Stimulated activated CD4-positive, alpha-beta T cell treated with anti-CD3 and anti-CD28 coated beads, Interleukin-1b, Interleukin-23, amount 100 ng/mL, for 48 hours (primary cell): ENCODE measurements at regions not wholly inside any gene's neighbourhood (a gene's known extent, or its start where the extent isn't known, plus 50 kb on each side); places are given as distances from the start of the nearest gene placed in this dataset.

ENCODE experiments used
- DNase-seq: peaks from one replicate; pipeline ENCODE4 v3.0.0-alpha.2; 2020

DNA sequence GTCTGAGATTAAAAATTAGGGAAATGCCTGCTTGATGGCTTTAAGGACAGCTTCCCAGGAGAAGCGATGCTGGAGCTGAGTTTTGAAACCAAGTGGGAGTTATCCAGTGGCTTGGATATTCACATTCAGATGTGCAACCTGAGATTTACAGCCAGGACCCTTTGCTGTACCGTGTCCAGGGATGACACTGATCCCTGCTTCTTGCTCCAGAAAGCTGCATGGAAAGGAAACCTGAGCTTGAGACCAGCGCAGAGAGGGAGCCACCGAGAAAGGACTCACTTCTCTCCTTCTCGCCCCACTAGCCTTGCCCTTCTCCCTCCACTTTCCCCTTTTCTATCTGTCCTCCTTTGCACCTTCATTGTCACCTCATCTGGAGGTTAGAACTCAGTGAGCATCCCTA is 254.5 kb upstream of the PPARGC1A start:
- no peak for DNase-seq

DNA sequence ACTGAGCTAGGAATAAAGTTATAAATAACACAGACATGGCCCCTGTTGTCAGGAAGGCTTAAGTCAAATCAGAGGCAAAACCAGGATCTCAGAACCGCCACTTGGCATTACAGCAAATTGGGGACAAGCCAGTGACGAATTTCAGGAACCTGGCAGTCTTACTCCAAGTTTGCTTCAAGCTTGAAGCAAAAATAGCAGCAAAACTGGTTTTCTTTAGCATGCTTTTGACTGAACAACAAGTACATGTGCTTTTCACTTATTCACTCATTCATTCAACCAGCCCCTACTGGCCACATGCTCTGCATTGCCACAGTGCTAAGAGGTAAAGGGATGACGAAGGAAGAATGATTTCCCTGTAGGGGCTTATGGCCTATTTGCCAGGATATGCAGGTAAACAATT is 253.9 kb upstream of the PPARGC1A start:
- DNase-seq: no peak

DNA sequence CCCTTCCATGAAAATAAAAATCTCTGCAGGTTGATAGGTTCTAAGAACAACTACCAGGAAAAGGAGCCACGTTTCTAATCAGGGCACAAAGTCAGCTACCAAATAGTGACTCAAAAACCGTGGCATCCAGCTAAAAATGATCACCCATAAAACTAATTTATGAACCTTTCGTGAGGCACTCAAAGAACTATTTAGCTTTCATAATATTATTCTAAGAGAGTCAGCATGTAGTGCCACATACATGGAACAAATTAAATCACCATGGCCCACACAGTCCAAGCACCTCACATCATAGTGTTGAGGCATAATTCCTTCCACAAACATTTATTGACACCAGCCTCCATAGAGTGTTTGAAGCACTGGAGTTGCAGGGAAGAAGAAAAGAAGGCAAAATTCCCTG is 252.0 kb upstream of the PPARGC1A start:
- no peak for DNase-seq

GRCh38 chr4:24140892-24141291 is 251.0 kb upstream of the PPARGC1A start:
- no peak for DNase-seq

DNA sequence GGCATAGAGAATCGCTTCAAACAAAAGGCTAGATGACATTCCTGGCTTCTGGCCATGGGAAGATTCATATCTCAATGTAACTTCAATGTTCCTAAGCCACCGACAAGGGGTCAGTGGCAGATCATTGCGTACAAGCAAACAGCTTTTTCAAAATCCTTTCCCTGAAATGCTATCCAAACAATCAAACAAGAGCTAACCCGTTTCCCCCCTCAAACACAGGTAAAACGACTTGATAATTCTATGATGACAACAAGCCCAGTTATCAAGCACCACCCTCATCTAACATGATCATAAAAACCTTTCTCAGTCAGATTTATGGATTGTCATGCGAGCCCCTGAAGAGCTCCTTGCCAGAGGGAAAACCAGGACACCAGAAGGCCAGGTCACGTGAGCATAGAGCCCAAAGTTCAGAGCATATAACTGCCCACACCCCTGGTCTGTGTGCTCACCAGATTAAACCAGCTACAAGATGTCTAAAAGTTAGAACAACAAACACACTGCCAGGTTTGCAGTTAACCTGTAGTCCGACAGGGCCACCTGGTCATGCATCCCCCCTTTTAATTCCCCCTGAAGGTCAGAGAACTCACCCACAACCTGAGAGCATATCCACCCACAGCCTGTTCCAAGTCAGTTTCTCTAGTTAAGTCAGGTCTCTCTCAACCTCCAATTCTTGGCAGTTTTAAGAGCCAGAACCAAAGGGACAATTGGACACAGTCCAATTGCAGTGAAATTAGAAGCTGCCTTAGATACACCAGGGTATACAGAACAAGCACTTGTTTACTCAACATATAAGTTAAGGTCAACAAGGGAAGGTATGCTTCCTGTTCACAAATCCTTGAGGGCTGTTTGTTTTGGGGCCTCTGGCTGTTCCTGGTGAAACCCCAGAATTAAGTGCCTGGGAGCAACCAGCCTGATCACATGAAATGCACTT is 248.1 kb upstream of the PPARGC1A start:
- no peak for DNase-seq

GRCh38 chr4:24131954-24132673 is 242.3 kb upstream of the PPARGC1A start:
- no peak for DNase-seq

DNA sequence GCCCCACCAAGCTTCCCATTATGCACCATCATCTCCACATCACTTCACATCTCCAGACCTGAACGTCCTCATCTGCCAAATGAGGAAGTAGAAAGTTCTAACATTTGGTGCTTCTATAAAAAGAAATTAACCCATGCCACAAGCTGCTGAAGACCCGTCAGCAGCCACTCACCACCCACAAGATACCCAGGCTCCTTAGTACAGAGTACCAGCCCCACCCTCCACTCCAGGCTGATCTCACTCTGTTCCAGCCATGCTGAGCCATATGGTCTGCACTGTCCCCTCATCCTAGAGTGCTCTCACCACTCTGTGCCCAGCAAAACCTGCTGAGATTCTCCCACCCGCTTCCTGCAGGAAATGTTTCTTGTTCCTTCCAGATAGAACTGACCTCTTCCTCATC is 240.8 kb upstream of the PPARGC1A start:
- no peak for DNase-seq

DNA sequence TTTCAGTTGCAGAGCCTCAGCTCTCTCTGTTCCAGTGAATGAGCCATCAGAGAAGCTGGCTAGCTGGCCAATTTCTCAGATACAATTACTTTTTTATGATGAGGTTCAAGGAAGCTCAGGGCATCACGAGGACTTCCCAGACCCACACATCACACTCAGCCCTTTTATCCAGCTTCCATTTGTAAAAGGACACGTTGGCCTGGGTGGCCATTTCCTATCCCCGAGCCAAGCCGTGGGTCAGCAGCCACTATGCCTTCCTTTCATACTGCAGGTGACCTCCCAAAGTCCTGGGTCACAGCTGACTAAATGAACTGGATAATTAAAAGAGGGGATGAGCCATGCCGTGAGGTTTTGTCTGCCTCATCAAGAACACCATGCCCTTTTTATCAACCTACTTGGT is 236.9 kb upstream of the PPARGC1A start:
- DNase-seq: no peak

GRCh38 chr4:24121395-24122175 is 231.7 kb upstream of the PPARGC1A start:
- no peak for DNase-seq

GRCh38 chr4:24117975-24118374 is 228.1 kb upstream of the PPARGC1A start:
- DNase-seq: no peak

DNA sequence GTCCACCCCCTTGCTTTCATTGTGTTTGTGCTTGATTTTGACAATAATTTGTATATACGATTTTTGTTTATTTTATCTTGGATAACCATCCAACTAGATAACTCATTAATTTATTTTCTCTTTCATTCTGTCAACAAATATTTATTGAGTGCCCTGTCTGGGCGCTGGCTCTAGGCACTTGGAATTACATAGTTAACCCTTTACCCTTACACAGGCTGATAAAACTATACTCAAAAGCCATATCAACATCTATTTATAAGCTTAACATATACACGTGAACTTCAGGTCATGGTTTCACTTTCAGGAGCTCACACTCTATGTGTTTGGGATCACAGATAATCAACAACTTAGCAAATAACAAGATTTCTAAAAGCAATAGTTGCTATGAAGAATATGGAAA is 226.3 kb upstream of the PPARGC1A start:
- no peak for DNase-seq

- no peak for DNase-seq
Observed at GRCh38 chr4:24114919-24115500, 225.2 kb upstream of the PPARGC1A start.

GRCh38 chr4:24114444-24114843 is 224.6 kb upstream of the PPARGC1A start:
- no peak for DNase-seq

DNA sequence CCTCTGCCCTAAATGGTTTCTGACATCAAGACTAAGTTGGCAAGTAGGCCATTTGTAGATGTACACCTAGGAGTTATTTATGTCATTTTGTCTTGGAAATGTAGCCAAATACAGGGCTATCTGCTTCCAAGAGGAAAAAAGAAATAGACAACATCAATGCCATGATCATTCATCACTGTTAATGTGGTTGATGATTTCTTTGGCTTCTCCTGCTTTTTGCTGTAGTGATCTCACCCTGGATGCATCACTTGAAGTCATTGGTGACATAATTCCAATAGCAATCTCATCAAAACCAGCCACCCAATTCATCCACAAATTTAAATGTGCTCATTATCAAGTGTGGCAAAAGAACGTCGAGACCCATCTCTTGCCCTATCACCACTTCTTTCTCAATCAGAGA is 222.6 kb upstream of the PPARGC1A start:
- DNase-seq: no peak

- no peak for DNase-seq
Observed at GRCh38 chr4:24108567-24108966, 218.7 kb upstream of the PPARGC1A start.

DNA sequence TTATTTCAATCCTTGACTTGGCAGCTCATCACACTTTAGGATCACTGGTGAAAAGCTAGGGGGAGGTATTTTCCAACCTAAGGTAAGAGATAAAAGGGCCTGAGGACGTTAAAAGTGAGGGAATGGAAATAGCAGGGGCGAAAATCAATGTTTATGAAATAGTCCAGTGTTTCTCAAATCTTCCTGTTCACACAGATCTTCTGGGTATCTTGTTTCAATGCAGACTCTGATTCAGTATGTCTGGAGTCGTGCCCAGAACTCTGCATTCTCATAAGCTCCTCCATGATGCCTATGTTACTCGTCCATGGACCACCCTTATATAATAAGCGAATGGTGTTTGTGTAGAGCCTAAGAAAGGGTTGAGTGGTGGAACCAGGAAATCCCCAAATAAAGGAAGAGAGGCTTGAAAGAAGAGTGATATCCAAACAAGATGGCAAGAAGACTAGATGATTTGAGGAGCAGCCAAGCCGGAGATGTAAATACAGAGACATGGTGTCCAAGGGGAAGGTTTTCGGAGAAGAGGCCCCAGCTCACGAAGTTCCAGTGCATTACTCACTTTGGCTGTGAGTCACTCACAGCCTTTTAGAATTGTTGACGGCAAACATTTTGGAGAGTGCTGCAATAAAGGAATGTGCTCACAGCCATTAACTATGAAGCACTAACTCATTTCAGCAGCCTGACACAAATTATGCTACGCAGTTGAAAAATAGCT is 215.6 kb upstream of the PPARGC1A start:
- DNase-seq: no peak

GRCh38 chr4:24104158-24104565 is 214.3 kb upstream of the PPARGC1A start:
- DNase-seq: no peak

DNA sequence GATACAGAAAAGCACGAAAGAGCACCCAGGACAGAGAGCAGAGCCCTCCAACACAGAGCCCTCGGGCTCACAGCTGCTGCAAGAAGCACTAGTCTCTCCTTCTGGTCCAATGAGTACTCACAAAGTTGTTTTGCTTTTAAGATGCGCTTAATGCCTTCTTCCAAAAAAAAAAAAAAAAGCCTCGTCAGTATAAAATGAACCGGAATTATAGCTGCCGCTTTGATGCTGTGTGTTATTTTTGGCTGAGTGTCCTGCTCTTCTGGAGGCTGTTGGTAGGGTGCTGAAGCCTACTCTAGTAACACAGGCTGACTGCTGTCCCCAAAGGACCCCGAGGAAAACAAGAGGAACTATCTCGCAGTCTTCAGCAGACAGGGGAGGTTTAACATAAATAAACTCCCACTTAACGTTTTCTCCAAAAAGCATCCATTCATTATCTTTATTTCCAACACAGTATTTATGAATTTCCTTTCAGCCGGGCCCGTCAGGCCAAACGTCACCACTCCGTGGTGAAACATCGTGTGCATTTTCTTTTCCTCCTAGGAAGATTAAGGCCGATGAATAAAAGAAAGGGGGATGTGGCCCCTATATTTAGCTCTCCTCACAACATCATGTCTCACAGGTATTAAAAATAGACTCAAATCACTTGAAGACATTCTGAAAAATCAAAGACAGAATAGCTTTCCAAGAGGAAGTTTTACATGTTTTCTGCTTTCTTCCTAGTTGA is 213.7 kb upstream of the PPARGC1A start:
- no peak for DNase-seq

DNA sequence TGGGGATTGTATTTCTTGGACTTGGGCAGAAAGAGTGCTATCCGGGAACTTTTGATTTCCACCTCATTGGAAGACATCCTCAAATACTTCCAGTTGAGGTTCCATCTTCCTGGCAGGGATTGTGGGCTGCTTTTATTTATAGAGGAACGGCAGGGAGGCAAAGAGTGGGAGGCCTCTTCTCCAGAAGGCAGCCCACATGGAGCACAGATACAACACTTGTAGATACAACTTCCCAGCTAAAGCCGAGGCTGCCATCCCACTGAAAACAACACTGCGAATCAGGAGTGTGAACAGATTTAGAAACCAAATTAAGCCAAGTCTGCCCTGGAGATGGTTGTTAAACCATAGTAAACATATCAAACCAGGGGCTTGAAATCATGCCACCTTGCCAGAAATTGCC is 212.8 kb upstream of the PPARGC1A start:
- no peak for DNase-seq

GRCh38 chr4:24096603-24097002 is 206.8 kb upstream of the PPARGC1A start:
- no peak for DNase-seq

DNA sequence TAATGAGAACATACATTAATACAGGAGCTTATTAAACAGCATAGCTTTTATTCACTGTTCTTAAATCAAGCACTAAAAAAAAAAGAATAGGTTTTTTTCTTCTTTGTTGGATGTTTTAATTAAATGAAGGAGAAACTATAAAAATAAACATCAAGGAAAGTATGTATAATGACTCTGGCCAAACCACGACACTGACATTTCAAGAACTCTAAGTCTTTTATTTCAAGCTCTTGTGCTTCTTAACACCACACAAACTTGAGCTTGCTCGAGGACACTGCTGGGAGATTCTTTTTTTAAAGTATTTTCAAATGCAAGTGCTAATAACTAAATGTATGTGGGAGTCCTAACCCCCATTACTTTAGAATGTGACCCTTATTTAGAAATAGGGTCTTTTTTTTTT is 204.9 kb upstream of the PPARGC1A start:
- no peak for DNase-seq

GRCh38 chr4:24093446-24093845 is 203.6 kb upstream of the PPARGC1A start:
- no peak for DNase-seq
